Skin epidermis (tissue), 12 donors: ENCODE measurements at regions not wholly inside any gene's neighbourhood (a gene's known extent, or its start where the extent isn't known, plus 50 kb on each side); places are given as distances from the start of the nearest gene placed in this dataset.

Source experiments
- H3K27ac ChIP-seq, 21 experiments: fragments of 200-600 bp; sonication (generic) in 11 of 21; one replicate each; pipeline ENCODE4 v1.5.0; 2020; ENCODE audit warnings: mild to moderate bottlenecking in 3 of 21, inconsistent platforms in 2 of 21, moderate library complexity in 2 of 21
- H3K4me3 ChIP-seq, 7 experiments: fragments of 200-600 bp; sonication (generic) in 2 of 7; one replicate each; pipeline ENCODE4 v1.5.0; 2020; ENCODE audit warnings: inconsistent platforms in 2 of 7, mild to moderate bottlenecking in 2 of 7, moderate library complexity in 1 of 7

- H3K4me3 ChIP-seq = no peak overlapping the region
- no peak overlapping the region for H3K27ac ChIP-seq
Measured at GRCh38 chr6:158249340-158249836, 62.9 kb upstream of the TULP4 start.

- no peak overlapping the region for H3K4me3 ChIP-seq
- H3K27ac ChIP-seq = no peak overlapping the region
Measured at GRCh38 chr6:158251565-158251964, 60.7 kb upstream of the TULP4 start.

- H3K27ac ChIP-seq = no peak overlapping the region
- H3K4me3 ChIP-seq = no peak overlapping the region
Measured at GRCh38 chr6:158253248-158253647, 59.0 kb upstream of the TULP4 start.

- H3K27ac ChIP-seq = peak overlapping the region in 4 of 21 experiments; percentile 31 to 68 (median 34)
Measured at GRCh38 chr6:158255275-158255988, 56.8 kb upstream of the TULP4 start.

GRCh38 chr6:158255989-158256601 lies 56.2 kb upstream of the TULP4 start:
- peak overlapping the region in 4 of 21 experiments; percentile 31 to 68 (median 34) for H3K27ac ChIP-seq
- H3K4me3 ChIP-seq = no peak overlapping the region

More at GRCh38 chr6:158255275-158255988, 56.8 kb upstream of the TULP4 start:
- no peak overlapping the region for H3K4me3 ChIP-seq

GRCh38 chr6:158256746-158257424 lies 55.4 kb upstream of the TULP4 start:
- peak overlapping the region in 2 of 21 experiments; percentile 14 to 45 for H3K27ac ChIP-seq
- no peak overlapping the region for H3K4me3 ChIP-seq

- Histone ChIP-seq H3K27ac (peak overlapping the region in 1 of 21 experiments; percentile 45), H3K4me3 (no peak overlapping the region)
Measured at GRCh38 chr6:158257425-158257759, 54.9 kb upstream of the TULP4 start.

- Histone ChIP-seq H3K4me3 (no peak overlapping the region), H3K27ac (peak overlapping the region in 1 of 21 experiments; percentile 45)
Measured at GRCh38 chr6:158257781-158258180, 54.5 kb upstream of the TULP4 start.

- no peak overlapping the region for H3K4me3 ChIP-seq
Measured at GRCh38 chr6:158259136-158259535, 53.1 kb upstream of the TULP4 start.

GRCh38 chr6:158259845-158260244 lies 52.4 kb upstream of the TULP4 start:
- Histone ChIP-seq H3K27ac (no peak overlapping the region), H3K4me3 (no peak overlapping the region)

More at GRCh38 chr6:158259136-158259535, 53.1 kb upstream of the TULP4 start:
- no peak overlapping the region for H3K27ac ChIP-seq

- Histone ChIP-seq H3K4me3 (no peak overlapping the region), H3K27ac (no peak overlapping the region)
Measured at GRCh38 chr6:158262082-158262481, 50.2 kb upstream of the TULP4 start.
